Gastroesophageal sphincter (tissue), 4 donors: ENCODE measurements at regions not wholly inside any gene's neighbourhood (a gene's known extent, or its start where the extent isn't known, plus 50 kb on each side); places are given as distances from the start of the nearest gene placed in this dataset.

ENCODE experiments used
- ATAC-seq: fragments of 150-250 bp; one replicate; pipeline ENCODE4 v1.9.1; 2016; ENCODE audit warnings: mild to moderate bottlenecking, moderate library complexity
- H3K27ac ChIP-seq, 4 donors: fragments of 200-600 bp; sonication (generic) in 3 of 4; 1 replicate in 3 of 4; 2 replicates in 1 of 4; pipeline ENCODE4 v1.5.1; 2016 to 2019
- H3K27me3 ChIP-seq: fragments of 200-600 bp; sonication (generic); one replicate; pipeline ENCODE4 v1.5.1; 2019
- H3K36me3 ChIP-seq, 2 donors: fragments of 200-600 bp; sonication (generic); one replicate each; pipeline ENCODE4 v1.5.1; 2019; ENCODE audit warnings: control low read depth in 1 of 2
- H3K4me1 ChIP-seq, 3 donors: fragments of 200-600 bp; sonication (generic); 1 replicate in 2 of 3; 2 replicates in 1 of 3; pipeline ENCODE4 v1.5.1; 2016 to 2019; ENCODE audit warnings: control low read depth in 2 of 3
- H3K4me3 ChIP-seq, 2 donors: fragments of 200-600 bp; sonication (generic); one replicate each; pipeline ENCODE4 v1.5.1; 2019; ENCODE audit warnings: mild to moderate bottlenecking in 1 of 2, moderate library complexity in 1 of 2
- H3K9me3 ChIP-seq, 3 donors: fragments of 200-600 bp; sonication (generic); one replicate each; pipeline ENCODE4 v1.5.1; 2017 to 2019; ENCODE audit warnings: control low read depth in 2 of 3
- CTCF ChIP-seq, 4 experiments: fragments of 200-600 bp in 2 of 4; fragments of 450-650 bp in 2 of 4; sonication (generic) in 1 of 4; IDR thresholded peaks; one replicate each; pipeline ENCODE4 v1.5.1; 2017 to 2019; ENCODE audit warnings: antibody characterized with exemption in 4 of 4, mild to moderate bottlenecking in 2 of 4, moderate library complexity in 2 of 4
- EP300 ChIP-seq: sonication (generic); formaldehyde crosslinking; IDR thresholded peaks from one replicate; pipeline ENCODE4 v1.6.1; 2017; ENCODE audit warnings: antibody characterized with exemption, mild to moderate bottlenecking
- POLR2A ChIP-seq, 2 donors: fragments of 450-650 bp; IDR thresholded peaks; one replicate each; pipeline ENCODE4 v1.6.1; 2017; ENCODE audit warnings: antibody characterized with exemption in 2 of 2, mild to moderate bottlenecking in 2 of 2, moderate library complexity in 1 of 2
- POLR2AphosphoS5 ChIP-seq: sonication (generic); formaldehyde crosslinking; IDR thresholded peaks from one replicate; pipeline ENCODE4 v1.6.1; 2017; ENCODE audit warnings: antibody characterized with exemption
- WGBS, 2 donors: methylation state at CpG; one replicate each; pipeline ENCODE4 v1.1.5; 2018; ENCODE audit warnings: low coverage in 1 of 2; 5-methylcytosine and 5-hydroxymethylcytosine counted together

GRCh38 chr5:124421584-124421983, 324.9 kb downstream of the ZNF608 start:
- no peak overlapping the region for H3K4me3 ChIP-seq
- TF ChIP-seq CTCF (IDR thresholded peaks at IDR 0.05) (no peak), EP300 (no peak), POLR2A (IDR thresholded peaks at IDR 0.05) (no peak), POLR2AphosphoS5 (no peak)
- H3K27me3 ChIP-seq: no peaks in the 10 kb centered on the region
- no peaks in the 10 kb centered on the region for H3K36me3 ChIP-seq
- H3K27ac ChIP-seq: no peak overlapping the region
- no peak for ATAC-seq
- H3K4me1 ChIP-seq: no peaks in the 10 kb centered on the region
- peaks cover 0 to 33% (median 0%) of the 10 kb centered on the region in 3 donors for H3K9me3 ChIP-seq
- WGBS, 2 donors: 100% methylated on average over 1 of the region's 1 CpG; no CpG with 5 or more reads in 1 of the 2 donors

GRCh38 chr5:124420952-124421351, 325.5 kb downstream of the ZNF608 start:
- H3K4me3 ChIP-seq: no peak overlapping the region
- ATAC-seq: no peak
- no CpG with 5 or more reads among the region's 2 CpGs for WGBS, 2 donors
- H3K4me1 ChIP-seq: no peaks in the 10 kb centered on the region
- TF ChIP-seq POLR2A (IDR thresholded peaks at IDR 0.05) (no peak), CTCF (IDR thresholded peaks at IDR 0.05) (no peak), EP300 (no peak), POLR2AphosphoS5 (no peak)
- H3K27ac ChIP-seq: no peak overlapping the region
- H3K27me3 ChIP-seq: no peaks in the 10 kb centered on the region
- no peaks in the 10 kb centered on the region for H3K36me3 ChIP-seq
- H3K9me3 ChIP-seq: peaks cover 0 to 33% (median 0%) of the 10 kb centered on the region in 3 donors

GRCh38 chr5:124419531-124419930, 326.9 kb downstream of the ZNF608 start:
- Histone ChIP-seq H3K27ac (no peak overlapping the region), H3K36me3 (no peaks in the 10 kb centered on the region), H3K4me3 (no peak overlapping the region), H3K27me3 (no peaks in the 10 kb centered on the region), H3K9me3 (peaks cover 0 to 24% (median 0%) of the 10 kb centered on the region in 3 donors), H3K4me1 (no peaks in the 10 kb centered on the region)
- 42 to 50% methylated on average over 2 of the region's 2 CpGs for WGBS, 2 donors
- TF ChIP-seq POLR2AphosphoS5 (no peak), CTCF (IDR thresholded peaks at IDR 0.05) (no peak), EP300 (no peak), POLR2A (IDR thresholded peaks at IDR 0.05) (no peak)
- no peak for ATAC-seq

- WGBS, 2 donors: 82 to 100% methylated on average over 2 of the region's 2 CpGs
- Histone ChIP-seq H3K36me3 (no peaks in the 10 kb centered on the region), H3K27ac (no peak overlapping the region), H3K4me3 (no peak overlapping the region), H3K4me1 (no peaks in the 10 kb centered on the region), H3K27me3 (no peaks in the 10 kb centered on the region), H3K9me3 (peaks cover 0 to 14% (median 0%) of the 10 kb centered on the region in 3 donors)
- no peak for ATAC-seq
- no peak for TF ChIP-seq POLR2A (IDR thresholded peaks at IDR 0.05)
- no peak for TF ChIP-seq EP300
- no peak for TF ChIP-seq CTCF (IDR thresholded peaks at IDR 0.05)
- no peak for TF ChIP-seq POLR2AphosphoS5
These were observed 328.0 kb downstream of the ZNF608 start for GRCh38 chr5:124418390-124418789.

- ATAC-seq: no peak
- H3K27me3 ChIP-seq: no peaks in the 10 kb centered on the region
- peaks cover 0 to 3% (median 0%) of the 10 kb centered on the region in 3 donors for H3K9me3 ChIP-seq
- no peaks in the 10 kb centered on the region for H3K4me1 ChIP-seq
- no peak overlapping the region for H3K4me3 ChIP-seq
- no peaks in the 10 kb centered on the region for H3K36me3 ChIP-seq
- no peak overlapping the region for H3K27ac ChIP-seq
- TF ChIP-seq POLR2A (IDR thresholded peaks at IDR 0.05): no peak
- no peak for TF ChIP-seq CTCF (IDR thresholded peaks at IDR 0.05)
- TF ChIP-seq EP300: no peak
- no peak for TF ChIP-seq POLR2AphosphoS5
These were observed 329.2 kb downstream of the ZNF608 start for GRCh38 chr5:124417196-124417595.
